ENCODE measurements at regions not wholly inside any gene's neighbourhood (a gene's known extent, or its start where the extent isn't known, plus 50 kb on each side); places are given as distances from the start of the nearest gene placed in this dataset.

DNA sequence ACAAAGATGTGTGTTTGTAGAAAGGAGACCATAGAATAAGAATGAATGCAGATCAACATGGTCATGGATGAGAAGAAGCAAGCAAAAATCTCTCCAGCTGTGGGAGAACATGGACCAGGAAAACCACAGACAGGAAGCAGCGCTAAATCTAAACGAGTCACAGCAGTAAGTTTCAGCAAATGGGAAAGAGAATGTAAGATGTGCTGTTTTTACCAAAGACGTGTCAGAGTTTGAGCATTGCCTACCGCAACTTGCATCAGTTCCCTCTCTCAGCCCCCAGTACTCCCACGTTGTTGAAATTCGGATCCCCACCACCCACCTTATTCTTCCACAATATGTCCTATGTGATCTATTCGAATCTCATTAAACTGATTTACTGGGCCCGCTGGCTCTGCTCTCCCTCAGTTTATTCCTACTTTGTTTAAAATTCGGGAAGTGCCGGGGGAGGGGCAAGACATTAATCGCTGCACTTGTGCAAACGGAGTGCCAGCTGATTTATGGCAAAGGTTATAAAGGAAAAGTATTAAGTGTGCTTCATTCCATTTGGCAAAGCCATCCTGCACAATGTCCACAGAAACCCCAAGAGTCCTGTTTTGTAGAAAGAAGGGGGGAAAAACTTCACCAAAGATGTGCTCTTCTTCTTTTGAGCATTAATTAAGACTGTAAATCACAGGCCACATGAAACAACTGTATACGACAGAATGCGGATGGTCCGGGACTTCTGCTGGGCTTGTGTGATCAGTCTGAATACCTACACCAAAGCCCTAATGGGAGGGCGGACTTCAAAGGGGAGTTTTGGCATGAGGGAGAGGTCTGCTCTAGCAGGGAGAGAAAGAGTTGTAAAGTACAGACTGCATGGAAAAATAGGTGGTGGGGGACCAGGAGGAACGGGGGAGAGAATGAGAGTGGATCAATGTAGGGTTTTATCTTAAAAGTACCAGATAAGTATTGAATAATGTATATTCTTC, 59.1 kb upstream of the PRDM1 start:
- 43% methylated on average over 17 of the region's 17 CpGs for WGBS (ENCODE audit: low lambda C conversion rate)
- no peaks in the 10 kb centered on the region for H4K20me1 ChIP-seq (ENCODE audit: insufficient read depth)
- no peak overlapping the region for H3K27ac ChIP-seq (ENCODE audit: low read depth in 2 of 2, low read length in 1 of 2)
- no peak overlapping the region for H3K9ac ChIP-seq
- H2AFZ ChIP-seq (ENCODE audit: low read depth): peak overlapping the region; percentile 36; the same call in 1 of the 2 replicates
- ChIA-PET POLR2A (no interaction called here), CTCF (interaction anchor here (0.9 kb wide), 1 partner anchor 9 kb away, joined by 3 read pairs; no protein-coding TSS in a partner anchor)
- no peaks in the 10 kb centered on the region for H3K9me2 ChIP-seq
- no peaks in the 10 kb centered on the region for H3K27me3 ChIP-seq (ENCODE audit: insufficient read depth)
- no peak overlapping the region; a peak in 1 of 4 replicates for H3K4me3 ChIP-seq (ENCODE audit: low read depth in 2 of 2, low read length in 1 of 2)
- DNase-seq: no peak
- H3K4me2 ChIP-seq: peak overlapping the region; percentile 46; the same call in 1 of the 2 replicates
- H3K79me2 ChIP-seq (ENCODE audit: insufficient read depth): no peaks in the 10 kb centered on the region
- H3F3A ChIP-seq (replicated peaks; ENCODE audit: insufficient read depth): no peaks in the 10 kb centered on the region
- peaks cover 0 to 7% of the 10 kb centered on the region in 2 experiments; a peak in 1 of 4 replicates for H3K4me1 ChIP-seq (ENCODE audit: control insufficient read depth in 1 of 2, insufficient read depth in 2 of 2, low read depth in 1 of 2, low read length in 1 of 2)
- H3K9me3 ChIP-seq: no peaks in the 10 kb centered on the region
- TF ChIP-seq GABPA (IDR thresholded peaks at IDR 0.05; ENCODE audit: low read depth): no peak
- no peak for TF ChIP-seq FOXJ3 (CRISPR knock-in tag; IDR thresholded peaks at IDR 0.05)
- TF ChIP-seq TCF12 (IDR thresholded peaks at IDR 0.05): no peak
- TF ChIP-seq, protein P1, sequence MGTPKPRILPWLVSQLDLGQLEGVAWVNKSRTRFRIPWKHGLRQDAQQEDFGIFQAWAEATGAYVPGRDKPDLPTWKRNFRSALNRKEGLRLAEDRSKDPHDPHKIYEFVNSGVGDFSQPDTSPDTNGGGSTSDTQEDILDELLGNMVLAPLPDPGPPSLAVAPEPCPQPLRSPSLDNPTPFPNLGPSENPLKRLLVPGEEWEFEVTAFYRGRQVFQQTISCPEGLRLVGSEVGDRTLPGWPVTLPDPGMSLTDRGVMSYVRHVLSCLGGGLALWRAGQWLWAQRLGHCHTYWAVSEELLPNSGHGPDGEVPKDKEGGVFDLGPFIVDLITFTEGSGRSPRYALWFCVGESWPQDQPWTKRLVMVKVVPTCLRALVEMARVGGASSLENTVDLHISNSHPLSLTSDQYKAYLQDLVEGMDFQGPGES (IDR thresholded peaks at IDR 0.05; ENCODE audit: low read depth, low read length): no peak
- no peak for TF ChIP-seq GATA2 (CRISPR knock-in tag; IDR thresholded peaks at IDR 0.05)
- TF ChIP-seq, protein P2, sequence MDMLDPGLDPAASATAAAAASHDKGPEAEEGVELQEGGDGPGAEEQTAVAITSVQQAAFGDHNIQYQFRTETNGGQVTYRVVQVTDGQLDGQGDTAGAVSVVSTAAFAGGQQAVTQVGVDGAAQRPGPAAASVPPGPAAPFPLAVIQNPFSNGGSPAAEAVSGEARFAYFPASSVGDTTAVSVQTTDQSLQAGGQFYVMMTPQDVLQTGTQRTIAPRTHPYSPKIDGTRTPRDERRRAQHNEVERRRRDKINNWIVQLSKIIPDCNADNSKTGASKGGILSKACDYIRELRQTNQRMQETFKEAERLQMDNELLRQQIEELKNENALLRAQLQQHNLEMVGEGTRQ (IDR thresholded peaks at IDR 0.05; ENCODE audit: borderline replicate concordance, low read depth, low read length): no peak
- H3K36me3 ChIP-seq (replicated peaks in 1 of 2; ENCODE audit: control insufficient read depth in 1 of 2, insufficient read depth in 2 of 2, low read length in 1 of 2): no peaks in the 10 kb centered on the region

DNA sequence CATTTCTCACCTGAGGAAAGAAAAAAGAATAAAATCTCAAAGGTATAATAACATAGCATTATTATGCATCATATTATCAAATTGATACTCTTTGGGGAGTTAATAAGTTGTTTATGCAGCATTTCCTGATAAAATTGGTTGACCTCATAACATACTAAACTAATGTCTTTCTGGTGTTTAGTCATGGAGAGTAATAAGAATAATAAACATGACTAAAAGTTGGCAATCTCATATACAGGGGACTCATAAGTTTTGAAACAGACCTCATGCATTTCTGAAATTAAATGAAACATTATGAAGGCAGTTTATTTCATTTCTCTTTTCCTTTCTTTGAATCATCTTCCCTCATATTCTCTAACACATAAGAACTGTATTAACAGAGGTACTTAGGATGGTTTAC, 60.5 kb upstream of the PRDM1 start:
- POLR2A ChIA-PET: no interaction called here

More for the DNA sequence above, 60.5 kb upstream of the PRDM1 start:
- H3K79me2 ChIP-seq (ENCODE audit: insufficient read depth): no peaks in the 10 kb centered on the region
- peak overlapping the region in 1 of 2 experiments; percentile 26; a peak in 1 of 4 replicates for H3K27ac ChIP-seq (ENCODE audit: low read depth in 2 of 2, low read length in 1 of 2)
- H3K4me2 ChIP-seq: no peak overlapping the region
- CTCF ChIA-PET: no interaction called here
- no peak for DNase-seq
- no peaks in the 10 kb centered on the region for H3K9me3 ChIP-seq
- no peaks in the 10 kb centered on the region for H3K9me2 ChIP-seq
- no peaks in the 10 kb centered on the region for H4K20me1 ChIP-seq (ENCODE audit: insufficient read depth)
- H3K4me1 ChIP-seq (ENCODE audit: control insufficient read depth in 1 of 2, insufficient read depth in 2 of 2, low read depth in 1 of 2, low read length in 1 of 2): peaks cover 0 to 7% of the 10 kb centered on the region in 2 experiments; a peak in 1 of 4 replicates
- H3K27me3 ChIP-seq (ENCODE audit: insufficient read depth): no peaks in the 10 kb centered on the region
- H3K4me3 ChIP-seq (ENCODE audit: low read depth in 2 of 2, low read length in 1 of 2): no peak overlapping the region
- H3F3A ChIP-seq (replicated peaks; ENCODE audit: insufficient read depth): no peaks in the 10 kb centered on the region
- H3K9ac ChIP-seq: no peak overlapping the region
- H2AFZ ChIP-seq (ENCODE audit: low read depth): no peak overlapping the region
- H3K36me3 ChIP-seq (replicated peaks in 1 of 2; ENCODE audit: control insufficient read depth in 1 of 2, insufficient read depth in 2 of 2, low read length in 1 of 2): no peaks in the 10 kb centered on the region
- TF ChIP-seq, protein P3, sequence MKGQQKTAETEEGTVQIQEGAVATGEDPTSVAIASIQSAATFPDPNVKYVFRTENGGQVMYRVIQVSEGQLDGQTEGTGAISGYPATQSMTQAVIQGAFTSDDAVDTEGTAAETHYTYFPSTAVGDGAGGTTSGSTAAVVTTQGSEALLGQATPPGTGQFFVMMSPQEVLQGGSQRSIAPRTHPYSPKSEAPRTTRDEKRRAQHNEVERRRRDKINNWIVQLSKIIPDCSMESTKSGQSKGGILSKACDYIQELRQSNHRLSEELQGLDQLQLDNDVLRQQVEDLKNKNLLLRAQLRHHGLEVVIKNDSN (IDR thresholded peaks at IDR 0.05; ENCODE audit: borderline replicate concordance, low read depth): no peak
- TF ChIP-seq JUND (IDR thresholded peaks at IDR 0.05) (no peak), RXRA (IDR thresholded peaks at IDR 0.05; ENCODE audit: borderline replicate concordance, low read depth) (no peak), FOXM1 (IDR thresholded peaks at IDR 0.05; ENCODE audit: low read depth) (no peak)
- TF ChIP-seq, protein P2 (IDR thresholded peaks at IDR 0.05; ENCODE audit: borderline replicate concordance, low read depth, low read length): no peak
